Astrocyte (in vitro differentiated cells and primary cell): ENCODE measurements at regions not wholly inside any gene's neighbourhood (a gene's known extent, or its start where the extent isn't known, plus 50 kb on each side); places are given as distances from the start of the nearest gene placed in this dataset.

Experiments
- EZH2 ChIP-seq: IDR thresholded peaks from 2 replicates; pipeline ENCODE4 v1.6.1; 2012; ENCODE audit warnings: mild to moderate bottlenecking, low read length, inconsistent platforms; ENCODE audit not compliant: insufficient read depth
- TF ChIP-seq, protein P1 (sequence below): IDR thresholded peaks from 2 replicates; pipeline ENCODE4 v1.5.1; 2011; ENCODE audit warnings: low read depth, mild to moderate bottlenecking, inconsistent platforms, low read length, moderate library complexity; ENCODE audit not compliant: insufficient read depth

DNA sequence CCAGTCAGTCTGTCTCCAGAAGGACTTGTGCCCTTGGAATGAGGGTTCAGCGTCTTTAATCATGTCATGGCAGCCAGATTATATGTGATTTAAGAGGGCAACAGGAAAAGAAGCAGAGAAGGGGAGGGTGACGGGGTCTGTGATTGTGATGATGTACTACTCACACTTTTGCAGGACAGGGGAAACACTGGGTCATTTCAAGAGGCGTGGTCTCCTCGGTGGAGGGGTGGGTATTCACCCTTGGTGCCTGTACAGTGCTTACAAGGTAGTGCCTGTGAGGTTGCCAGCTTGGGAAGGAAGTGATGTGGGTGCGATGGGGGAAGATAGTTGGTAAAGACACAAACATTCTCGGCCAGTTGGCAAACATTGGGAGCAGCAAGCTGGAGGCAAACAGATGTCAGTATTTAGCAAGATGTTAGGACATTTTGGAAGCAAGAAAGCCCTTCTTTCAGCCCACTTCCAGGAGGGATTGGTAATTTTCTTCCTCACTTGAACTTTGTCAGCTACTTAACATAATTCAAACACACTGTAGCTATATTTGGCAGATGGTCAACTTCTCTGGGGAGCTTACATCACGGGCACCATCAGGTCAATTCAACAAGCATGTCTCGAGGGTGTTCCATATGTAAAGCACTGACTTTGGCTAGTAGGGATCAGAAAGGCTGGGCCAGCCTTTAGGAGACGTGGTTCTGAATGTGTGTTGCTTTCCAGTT, 71.4 kb upstream of the ROPN1 start:
- TF ChIP-seq, protein P1, sequence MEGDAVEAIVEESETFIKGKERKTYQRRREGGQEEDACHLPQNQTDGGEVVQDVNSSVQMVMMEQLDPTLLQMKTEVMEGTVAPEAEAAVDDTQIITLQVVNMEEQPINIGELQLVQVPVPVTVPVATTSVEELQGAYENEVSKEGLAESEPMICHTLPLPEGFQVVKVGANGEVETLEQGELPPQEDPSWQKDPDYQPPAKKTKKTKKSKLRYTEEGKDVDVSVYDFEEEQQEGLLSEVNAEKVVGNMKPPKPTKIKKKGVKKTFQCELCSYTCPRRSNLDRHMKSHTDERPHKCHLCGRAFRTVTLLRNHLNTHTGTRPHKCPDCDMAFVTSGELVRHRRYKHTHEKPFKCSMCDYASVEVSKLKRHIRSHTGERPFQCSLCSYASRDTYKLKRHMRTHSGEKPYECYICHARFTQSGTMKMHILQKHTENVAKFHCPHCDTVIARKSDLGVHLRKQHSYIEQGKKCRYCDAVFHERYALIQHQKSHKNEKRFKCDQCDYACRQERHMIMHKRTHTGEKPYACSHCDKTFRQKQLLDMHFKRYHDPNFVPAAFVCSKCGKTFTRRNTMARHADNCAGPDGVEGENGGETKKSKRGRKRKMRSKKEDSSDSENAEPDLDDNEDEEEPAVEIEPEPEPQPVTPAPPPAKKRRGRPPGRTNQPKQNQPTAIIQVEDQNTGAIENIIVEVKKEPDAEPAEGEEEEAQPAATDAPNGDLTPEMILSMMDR: no peak
- TF ChIP-seq EZH2: no peak
